Mesodermal cell (in vitro differentiated cells): ENCODE measurements at regions not wholly inside any gene's neighbourhood (a gene's known extent, or its start where the extent isn't known, plus 50 kb on each side); places are given as distances from the start of the nearest gene placed in this dataset.

ENCODE experiments used
- H3K27ac ChIP-seq: 2 replicates; pipeline ENCODE4 v1.7.0; 2013; ENCODE audit warnings: mild to moderate bottlenecking, low read depth, low read length, moderate library complexity; ENCODE audit not compliant: severe bottlenecking
- H3K36me3 ChIP-seq: 2 replicates; pipeline ENCODE4 v1.7.1; 2013; ENCODE audit warnings: mild to moderate bottlenecking, low read length, moderate library complexity; ENCODE audit not compliant: control insufficient read depth, insufficient read depth
- H3K4me1 ChIP-seq: one replicate; pipeline ENCODE4 v1.7.1; 2013; ENCODE audit warnings: mild to moderate bottlenecking, low read length; ENCODE audit not compliant: insufficient read depth, control insufficient read depth, poor library complexity, severe bottlenecking
- H3K4me3 ChIP-seq: 2 replicates; pipeline ENCODE4 v1.7.0; 2013; ENCODE audit warnings: low read length, control low read depth, mild to moderate bottlenecking; ENCODE audit not compliant: insufficient read depth, poor library complexity, severe bottlenecking; ENCODE audit errors: extremely low read depth
- H3K9me3 ChIP-seq: 2 replicates; pipeline ENCODE4 v1.7.1; 2013; ENCODE audit warnings: mild to moderate bottlenecking, low read length, moderate library complexity; ENCODE audit not compliant: control insufficient read depth
- WGBS, 2 experiments: methylation state at CpG; one replicate each; pipeline ENCODE4 v1.1.5; 2013; ENCODE audit warnings: missing lambda C conversion rate in 2 of 2; ENCODE audit not compliant: insufficient coverage in 2 of 2; 5-methylcytosine and 5-hydroxymethylcytosine counted together

DNA sequence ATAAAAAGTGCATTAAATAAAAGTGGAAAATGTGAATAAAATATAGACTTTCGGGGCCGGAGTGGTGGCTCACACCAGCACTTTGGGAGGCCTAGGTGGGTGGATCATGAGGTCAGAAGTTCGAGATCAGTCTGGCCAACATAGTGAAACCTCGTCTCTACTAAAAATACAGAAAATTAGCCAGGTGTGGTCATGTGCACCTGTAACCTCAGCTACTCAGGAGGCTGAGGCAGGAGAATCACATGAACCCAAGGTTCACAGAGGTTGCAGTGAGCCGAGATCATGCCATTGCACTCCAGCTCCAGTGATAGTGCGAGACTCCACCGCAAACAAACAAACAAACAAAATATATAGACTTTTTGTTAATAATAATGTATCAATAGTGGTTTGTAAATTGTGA lies 293.6 kb upstream of the TRAM1L1 start:
- no peaks in the 10 kb centered on the region for H3K36me3 ChIP-seq
- 85 to 90% methylated on average over 4 of the region's 7 CpGs for WGBS, 2 experiments
- no peaks in the 10 kb centered on the region for H3K9me3 ChIP-seq
- no peaks in the 10 kb centered on the region for H3K4me1 ChIP-seq
- no peak overlapping the region for H3K27ac ChIP-seq
- H3K4me3 ChIP-seq, result no peak overlapping the region

- no peak overlapping the region for H3K27ac ChIP-seq
- H3K36me3 ChIP-seq, result no peaks in the 10 kb centered on the region
- H3K4me1 ChIP-seq, result no peaks in the 10 kb centered on the region
- WGBS, 2 experiments, result no CpG with 5 or more reads among the region's 1 CpG
- H3K4me3 ChIP-seq, result no peak overlapping the region
- no peaks in the 10 kb centered on the region for H3K9me3 ChIP-seq
These were observed 298.1 kb upstream of the TRAM1L1 start for GRCh38 chr4:117383468-117383867.

DNA sequence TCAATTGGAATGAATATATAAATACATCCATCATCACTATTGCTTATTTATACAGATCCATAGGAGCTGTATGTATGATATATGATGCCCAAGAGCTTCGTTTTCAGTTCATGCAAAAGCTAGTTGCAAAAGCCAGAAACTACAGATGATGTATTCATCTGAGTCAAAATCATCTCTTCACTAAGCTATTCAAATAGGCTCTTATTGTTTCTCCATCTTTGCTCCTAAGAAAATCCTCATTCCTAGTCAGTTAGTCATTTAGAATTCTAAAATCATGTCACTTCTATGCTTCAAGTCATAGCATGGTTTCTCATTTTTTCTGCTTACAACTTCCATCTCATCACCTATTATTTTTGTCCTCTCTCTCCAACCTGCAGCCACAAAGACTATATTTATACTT lies 300.1 kb upstream of the TRAM1L1 start:
- no CpG with 5 or more reads among the region's 1 CpG for WGBS, 2 experiments
- H3K27ac ChIP-seq, result no peak overlapping the region
- H3K4me1 ChIP-seq, result no peaks in the 10 kb centered on the region
- no peak overlapping the region for H3K4me3 ChIP-seq
- H3K36me3 ChIP-seq, result no peaks in the 10 kb centered on the region
- H3K9me3 ChIP-seq, result no peaks in the 10 kb centered on the region

DNA sequence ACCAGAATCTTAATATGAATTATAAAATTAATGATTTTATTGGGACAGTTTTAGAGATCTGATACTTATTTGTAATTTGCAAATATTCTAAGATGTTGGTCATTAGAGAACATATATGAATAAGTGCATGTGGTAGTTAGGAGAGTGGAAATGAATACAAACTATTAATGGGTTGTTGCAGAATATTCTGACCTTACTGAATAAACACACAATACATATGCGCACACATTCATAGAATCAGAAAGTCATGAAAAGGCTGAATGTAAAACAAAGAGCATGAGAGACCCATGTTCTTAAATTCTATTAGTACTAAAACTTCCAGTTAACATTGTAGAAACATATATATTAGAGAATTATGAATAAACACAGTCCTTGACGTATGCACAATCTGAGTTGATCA lies 301.7 kb upstream of the TRAM1L1 start:
- H3K36me3 ChIP-seq, result no peaks in the 10 kb centered on the region
- no peak overlapping the region for H3K27ac ChIP-seq
- H3K4me1 ChIP-seq, result no peaks in the 10 kb centered on the region
- no peaks in the 10 kb centered on the region for H3K9me3 ChIP-seq
- H3K4me3 ChIP-seq, result no peak overlapping the region
- no CpG with 5 or more reads among the region's 2 CpGs for WGBS, 2 experiments

GRCh38 chr4:117400039-117400835 lies 314.9 kb upstream of the TRAM1L1 start:
- H3K4me3 ChIP-seq, result no peak overlapping the region
- H3K36me3 ChIP-seq, result no peaks in the 10 kb centered on the region
- no peaks in the 10 kb centered on the region for H3K4me1 ChIP-seq
- H3K9me3 ChIP-seq, result no peaks in the 10 kb centered on the region
- H3K27ac ChIP-seq, result peak overlapping the region; percentile 75

DNA sequence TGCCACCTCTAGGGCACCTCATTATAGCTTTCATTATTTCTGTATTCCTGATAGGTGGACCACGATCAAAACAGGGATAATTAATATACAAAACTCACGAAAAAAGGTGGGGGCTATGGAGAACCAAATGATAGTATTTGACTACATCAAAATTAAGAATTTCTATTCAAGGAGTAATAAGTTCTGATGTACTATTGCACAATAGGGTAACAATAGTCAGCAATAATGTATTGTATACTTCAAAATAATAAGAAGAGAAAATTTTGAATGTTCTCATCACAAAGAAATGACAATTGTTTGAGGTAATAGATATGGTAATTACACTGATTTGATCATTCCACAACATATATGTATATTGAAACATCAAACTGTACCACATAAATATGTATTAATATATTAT lies 327.3 kb upstream of the TRAM1L1 start:
- no CpG with 5 or more reads among the region's 2 CpGs for WGBS, 2 experiments
- H3K36me3 ChIP-seq, result no peaks in the 10 kb centered on the region
- no peak overlapping the region for H3K27ac ChIP-seq
- no peaks in the 10 kb centered on the region for H3K4me1 ChIP-seq
- no peaks in the 10 kb centered on the region for H3K9me3 ChIP-seq
- no peak overlapping the region for H3K4me3 ChIP-seq

GRCh38 chr4:117417856-117418255 lies 332.5 kb upstream of the TRAM1L1 start:
- Histone ChIP-seq H3K27ac (no peak overlapping the region), H3K4me3 (no peak overlapping the region), H3K4me1 (no peaks in the 10 kb centered on the region), H3K36me3 (no peaks in the 10 kb centered on the region), H3K9me3 (no peaks in the 10 kb centered on the region)
- 60% methylated on average over 1 of the region's 1 CpG; no CpG with 5 or more reads in 1 of the 2 experiments for WGBS, 2 experiments

DNA sequence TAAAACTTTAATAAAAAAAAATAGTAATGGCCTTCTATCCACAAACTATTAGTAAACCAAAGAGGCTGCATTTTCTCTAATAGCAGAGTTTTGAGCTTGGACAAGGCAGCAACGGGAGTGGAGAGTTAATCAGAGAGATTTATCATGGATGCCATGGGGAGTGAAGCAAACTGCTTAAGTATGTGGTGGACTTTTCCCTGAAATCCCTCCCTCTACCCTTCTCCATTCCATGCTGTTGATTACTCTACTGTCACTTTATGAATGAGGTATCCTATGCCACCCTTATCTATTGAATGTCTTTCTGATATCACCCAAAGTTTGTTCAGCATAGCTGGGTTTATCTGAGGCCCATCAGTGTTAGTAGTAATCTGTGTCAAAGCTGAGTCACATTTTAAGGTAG lies 335.6 kb upstream of the TRAM1L1 start:
- H3K27ac ChIP-seq, result no peak overlapping the region
- H3K9me3 ChIP-seq, result no peaks in the 10 kb centered on the region
- no CpG with 5 or more reads among the region's 1 CpG for whole genome bisulfite sequencing, 2 experiments
- no peaks in the 10 kb centered on the region for H3K4me1 ChIP-seq
- H3K36me3 ChIP-seq, result no peaks in the 10 kb centered on the region
- no peak overlapping the region for H3K4me3 ChIP-seq

- H3K36me3 ChIP-seq, result no peaks in the 10 kb centered on the region
- 92% methylated on average over 2 of the region's 4 CpGs; no CpG with 5 or more reads in 1 of the 2 experiments for WGBS, 2 experiments
- no peak overlapping the region for H3K27ac ChIP-seq
- H3K9me3 ChIP-seq, result no peaks in the 10 kb centered on the region
- H3K4me1 ChIP-seq, result no peaks in the 10 kb centered on the region
- H3K4me3 ChIP-seq, result no peak overlapping the region
These were observed 336.3 kb upstream of the TRAM1L1 start for GRCh38 chr4:117421706-117422105.

DNA sequence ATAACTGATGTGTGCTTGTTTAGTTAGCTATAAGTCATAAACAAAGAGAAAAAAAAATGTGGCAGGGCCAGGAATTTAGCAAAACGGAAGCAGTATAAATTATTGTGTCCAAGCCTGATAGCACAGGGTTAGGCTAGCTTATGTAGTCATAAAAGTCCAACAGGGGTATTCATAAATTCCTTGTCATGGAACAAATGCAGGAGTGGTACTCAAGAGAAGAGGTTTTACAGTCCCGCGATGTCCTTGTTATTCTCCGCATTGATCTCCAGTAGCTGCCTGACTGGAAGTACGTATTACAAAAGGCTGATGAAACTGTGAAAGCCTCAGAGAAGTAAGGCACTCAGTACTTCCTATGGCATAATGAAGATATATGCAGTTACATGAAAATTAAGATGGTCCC lies 336.9 kb upstream of the TRAM1L1 start:
- WGBS, 2 experiments, result 95 to 96% methylated on average over 5 of the region's 5 CpGs
- H3K4me1 ChIP-seq, result no peaks in the 10 kb centered on the region
- no peak overlapping the region for H3K4me3 ChIP-seq
- no peak overlapping the region for H3K27ac ChIP-seq
- H3K9me3 ChIP-seq, result no peaks in the 10 kb centered on the region
- H3K36me3 ChIP-seq, result no peaks in the 10 kb centered on the region

- H3K4me3 ChIP-seq, result no peak overlapping the region
- H3K27ac ChIP-seq, result no peak overlapping the region
- H3K9me3 ChIP-seq, result no peaks in the 10 kb centered on the region
- H3K4me1 ChIP-seq, result no peaks in the 10 kb centered on the region
- H3K36me3 ChIP-seq, result no peaks in the 10 kb centered on the region
These were observed 340.3 kb upstream of the TRAM1L1 start for GRCh38 chr4:117425636-117426035.
